SK-N-SH (cell line): ENCODE measurements at regions not wholly inside any gene's neighbourhood (a gene's known extent, or its start where the extent isn't known, plus 50 kb on each side); places are given as distances from the start of the nearest gene placed in this dataset.
A peak's percentile ranks its signal among the peaks of the same experiment; 100 is the strongest.

ENCODE experiments used
- CTCF ChIA-PET: fragments of 300-600, 350-600 bp; formaldehyde crosslinking; extraction: SDS; loops from one replicate; lab custom pipeline; 2021; lab: Yijun Ruan, JAX
- POLR2A ChIA-PET: fragments of 350-600 bp; sonication (Branson Sonifier 250); formaldehyde crosslinking; extraction: SDS; loops from one replicate; lab custom pipeline; 2020; ENCODE audit warnings: antibody characterized with exemption, inconsistent platforms; lab: Yijun Ruan, JAX
- DNase-seq: peaks from one replicate; pipeline ENCODE4 v3.0.0; 2012
- H2AFZ ChIP-seq: fragments of 200-600 bp; sonication (generic); 2 replicates; pipeline ENCODE4 v1.8.1; 2016; ENCODE audit warnings: antibody characterized with exemption, mild to moderate bottlenecking, low read depth
- H3F3A ChIP-seq: fragments of 200-600 bp; sonication (generic); replicated peaks from 2 replicates; pipeline ENCODE3; 2016; ENCODE audit warnings: antibody characterized with exemption, mild to moderate bottlenecking; ENCODE audit not compliant: insufficient read depth
- H3K27ac ChIP-seq, 2 experiments: fragments of 200-500 bp in 1 of 2; fragments of 200-600 bp in 1 of 2; sonication (Bioruptor generic) in 1 of 2; sonication (generic), shearing (Covaris generic) in 1 of 2; 2 replicates each; pipeline versions ENCODE4 v1.5.1 to v1.6.1; 2014 to 2016; ENCODE audit warnings: low read depth in 2 of 2, inconsistent platforms in 1 of 2, low read length in 1 of 2, mild to moderate bottlenecking in 1 of 2, mixed read lengths in 1 of 2
- H3K27me3 ChIP-seq: fragments of 200-600 bp; sonication (generic), shearing (Covaris generic); 2 replicates; pipeline ENCODE4 v1.6.1; 2016; ENCODE audit warnings: mixed run types; ENCODE audit not compliant: insufficient read depth
- H3K36me3 ChIP-seq, 2 experiments: fragments of 200-500 bp in 1 of 2; fragments of 200-600 bp in 1 of 2; sonication (Bioruptor generic) in 1 of 2; sonication (generic) in 1 of 2; replicated peaks in 1 of 2; 2 replicates each; pipeline versions ENCODE3 to v1.5.1; 2014 to 2016; ENCODE audit warnings: low read length in 1 of 2, mild to moderate bottlenecking in 1 of 2; ENCODE audit not compliant: insufficient read depth in 2 of 2, control insufficient read depth in 1 of 2
- H3K4me1 ChIP-seq, 2 experiments: fragments of 200-500 bp in 1 of 2; fragments of 200-600 bp in 1 of 2; sonication (Bioruptor generic) in 1 of 2; sonication (generic), shearing (Covaris generic) in 1 of 2; 2 replicates each; pipeline versions ENCODE4 v1.5.1 to v1.6.1; 2014 to 2016; ENCODE audit warnings: low read depth in 1 of 2, low read length in 1 of 2, mixed run types in 1 of 2; ENCODE audit not compliant: insufficient read depth in 2 of 2, control insufficient read depth in 1 of 2
- H3K4me2 ChIP-seq: fragments of 200-600 bp; sonication (generic), shearing (Covaris generic); 2 replicates; pipeline ENCODE4 v1.6.1; 2017; ENCODE audit warnings: mixed run types
- H3K4me3 ChIP-seq, 2 experiments: fragments of 200-500 bp in 1 of 2; fragments of 200-600 bp in 1 of 2; sonication (Bioruptor generic) in 1 of 2; sonication (generic), shearing (Covaris generic) in 1 of 2; 2 replicates each; pipeline versions ENCODE4 v1.5.1 to v1.8.1; 2014 to 2016; ENCODE audit warnings: low read depth in 2 of 2, inconsistent platforms in 1 of 2, low read length in 1 of 2, mild to moderate bottlenecking in 1 of 2, mixed read lengths in 1 of 2, moderate library complexity in 1 of 2
- H3K79me2 ChIP-seq: fragments of 200-600 bp; sonication (generic); 2 replicates; pipeline ENCODE4 v1.8.1; 2017; ENCODE audit warnings: mild to moderate bottlenecking; ENCODE audit not compliant: insufficient read depth
- H3K9ac ChIP-seq: fragments of 200-600 bp; sonication (generic); 2 replicates; pipeline ENCODE4 v1.6.1; 2017; ENCODE audit warnings: mixed run types
- H3K9me2 ChIP-seq: fragments of 200-600 bp; sonication (generic); 2 replicates; pipeline ENCODE4 v1.6.1; 2017; ENCODE audit warnings: mixed run types
- H3K9me3 ChIP-seq: fragments of 200-600 bp; sonication (generic); 2 replicates; pipeline ENCODE4 v1.6.1; 2017; ENCODE audit warnings: mixed run types, mild to moderate bottlenecking, moderate library complexity
- H4K20me1 ChIP-seq: fragments of 200-600 bp; sonication (generic); 2 replicates; pipeline ENCODE4 v1.6.1; 2017; ENCODE audit warnings: mild to moderate bottlenecking, mixed run types; ENCODE audit not compliant: insufficient read depth
- CHD2 ChIP-seq: fragments of 150-350 bp; IDR thresholded peaks from 2 replicates; pipeline ENCODE4 v1.6.1; 2018; ENCODE audit warnings: low read length; ENCODE audit not compliant: partially characterized antibody
- EP300 ChIP-seq, 2 experiments: IDR thresholded peaks; 2 replicates each; pipeline versions ENCODE4 v1.4.0 to v1.6.1; 2012; ENCODE audit warnings: borderline replicate concordance in 1 of 2, low read depth in 1 of 2, low read length in 1 of 2
- FOXJ3 ChIP-seq: sonication (generic); formaldehyde crosslinking; IDR thresholded peaks from 2 replicates; pipeline ENCODE4 v1.5.1; 2020; ENCODE audit warnings: mild to moderate bottlenecking, missing genetic modification reagents
- MEF2A ChIP-seq: IDR thresholded peaks from 2 replicates; pipeline ENCODE4 v1.4.0; 2012; ENCODE audit warnings: low read depth, borderline replicate concordance
- MXI1 ChIP-seq: IDR thresholded peaks from 2 replicates; pipeline ENCODE4 v1.6.1; 2012; ENCODE audit warnings: mild to moderate bottlenecking, low read depth, low read length, improper control_type of control experiment
- NFIC ChIP-seq: IDR thresholded peaks from 2 replicates; pipeline ENCODE4 v1.4.0; 2012; ENCODE audit warnings: borderline replicate concordance
- RFX5 ChIP-seq: IDR thresholded peaks from 2 replicates; pipeline ENCODE4 v1.6.1; 2012; ENCODE audit warnings: mild to moderate bottlenecking, improper control_type of control experiment, low read length
- TCF12 ChIP-seq: IDR thresholded peaks from 2 replicates; pipeline ENCODE4 v1.4.0; 2012
- TEAD4 ChIP-seq: IDR thresholded peaks from 2 replicates; pipeline ENCODE4 v1.4.0; 2012; ENCODE audit warnings: mild to moderate bottlenecking, borderline replicate concordance; ENCODE audit not compliant: insufficient read depth
- WGBS: methylation state at CpG from one replicate; pipeline ENCODE4 v1.1.6; 2017; ENCODE audit warnings: low lambda C conversion rate; 5-methylcytosine and 5-hydroxymethylcytosine counted together
- TF ChIP-seq, protein P1 (sequence below): IDR thresholded peaks from 2 replicates; pipeline ENCODE4 v1.6.1; 2012; ENCODE audit warnings: mild to moderate bottlenecking, low read depth, low read length, moderate library complexity
- TF ChIP-seq, protein P2 (sequence below): fragments of 150-350 bp; IDR thresholded peaks from 2 replicates; pipeline ENCODE4 v1.6.1; 2016; ENCODE audit warnings: mild to moderate bottlenecking, low read depth, low read length
- TF ChIP-seq, protein P3 (sequence below): IDR thresholded peaks from 2 replicates; pipeline ENCODE4; 2012

DNA sequence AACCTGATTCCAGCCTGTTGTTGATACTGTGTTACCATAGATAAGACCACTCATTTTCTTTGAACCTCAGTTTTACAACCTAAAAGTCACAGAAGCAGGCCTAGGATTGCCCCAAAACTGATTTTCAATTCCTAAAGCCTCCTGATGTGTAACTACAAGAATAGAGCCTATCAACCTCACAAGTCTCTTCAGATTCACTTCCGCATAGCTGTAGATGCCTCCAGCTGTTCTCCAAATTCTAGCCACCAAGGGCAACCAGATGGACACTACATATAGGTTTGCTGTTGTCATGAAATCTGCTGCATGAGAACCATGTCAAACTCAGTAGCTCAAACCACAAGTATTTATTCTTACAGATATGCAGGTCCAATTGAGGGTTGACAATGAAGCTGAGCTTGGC, 143.5 kb downstream of the SPATA31D1 start (continued):
- TF ChIP-seq, protein P1, sequence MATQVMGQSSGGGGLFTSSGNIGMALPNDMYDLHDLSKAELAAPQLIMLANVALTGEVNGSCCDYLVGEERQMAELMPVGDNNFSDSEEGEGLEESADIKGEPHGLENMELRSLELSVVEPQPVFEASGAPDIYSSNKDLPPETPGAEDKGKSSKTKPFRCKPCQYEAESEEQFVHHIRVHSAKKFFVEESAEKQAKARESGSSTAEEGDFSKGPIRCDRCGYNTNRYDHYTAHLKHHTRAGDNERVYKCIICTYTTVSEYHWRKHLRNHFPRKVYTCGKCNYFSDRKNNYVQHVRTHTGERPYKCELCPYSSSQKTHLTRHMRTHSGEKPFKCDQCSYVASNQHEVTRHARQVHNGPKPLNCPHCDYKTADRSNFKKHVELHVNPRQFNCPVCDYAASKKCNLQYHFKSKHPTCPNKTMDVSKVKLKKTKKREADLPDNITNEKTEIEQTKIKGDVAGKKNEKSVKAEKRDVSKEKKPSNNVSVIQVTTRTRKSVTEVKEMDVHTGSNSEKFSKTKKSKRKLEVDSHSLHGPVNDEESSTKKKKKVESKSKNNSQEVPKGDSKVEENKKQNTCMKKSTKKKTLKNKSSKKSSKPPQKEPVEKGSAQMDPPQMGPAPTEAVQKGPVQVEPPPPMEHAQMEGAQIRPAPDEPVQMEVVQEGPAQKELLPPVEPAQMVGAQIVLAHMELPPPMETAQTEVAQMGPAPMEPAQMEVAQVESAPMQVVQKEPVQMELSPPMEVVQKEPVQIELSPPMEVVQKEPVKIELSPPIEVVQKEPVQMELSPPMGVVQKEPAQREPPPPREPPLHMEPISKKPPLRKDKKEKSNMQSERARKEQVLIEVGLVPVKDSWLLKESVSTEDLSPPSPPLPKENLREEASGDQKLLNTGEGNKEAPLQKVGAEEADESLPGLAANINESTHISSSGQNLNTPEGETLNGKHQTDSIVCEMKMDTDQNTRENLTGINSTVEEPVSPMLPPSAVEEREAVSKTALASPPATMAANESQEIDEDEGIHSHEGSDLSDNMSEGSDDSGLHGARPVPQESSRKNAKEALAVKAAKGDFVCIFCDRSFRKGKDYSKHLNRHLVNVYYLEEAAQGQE: no peak
- TF ChIP-seq FOXJ3 (CRISPR knock-in tag) (no peak), MXI1 (no peak), CHD2 (no peak), MEF2A (no peak), RFX5 (no peak), NFIC (no peak)

DNA sequence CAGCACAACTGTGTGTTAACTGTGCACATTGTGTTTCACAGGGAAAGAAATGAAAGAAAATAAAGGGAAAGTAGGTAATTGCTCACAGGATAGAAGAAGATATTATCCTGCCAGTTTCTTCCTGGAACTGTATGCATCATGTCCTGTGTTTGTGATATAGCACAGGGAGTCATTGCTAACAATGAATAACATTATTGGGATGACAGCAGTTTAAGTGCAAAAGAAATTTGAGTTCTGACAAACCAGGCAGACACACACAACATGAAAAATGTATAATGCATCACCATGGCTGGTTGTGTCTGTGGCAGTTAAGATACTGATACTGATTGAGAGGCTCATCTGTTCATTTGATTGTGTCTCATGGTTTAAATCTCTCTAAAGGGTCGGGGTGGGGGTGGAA, 145.4 kb downstream of the SPATA31D1 start:
- Histone ChIP-seq H3K4me2 (peak overlapping the region; percentile 39; the same call in 1 of the 2 replicates), H3F3A (peaks cover 5% of the 10 kb centered on the region), H4K20me1 (no peaks in the 10 kb centered on the region), H3K4me1 (peaks cover 0 to 3% of the 10 kb centered on the region in 2 experiments; a peak in 2 of 4 replicates), H3K4me3 (no peak overlapping the region), H3K27me3 (no peaks in the 10 kb centered on the region), H3K27ac (peak overlapping the region in 1 of 2 experiments; percentile 56; a peak in 2 of 4 replicates), H3K36me3 (no peaks in the 10 kb centered on the region), H2AFZ (peak overlapping the region; percentile 50; the same call in 1 of the 2 replicates), H3K9ac (no peak overlapping the region), H3K9me2 (no peaks in the 10 kb centered on the region), H3K9me3 (no peaks in the 10 kb centered on the region), H3K79me2 (no peaks in the 10 kb centered on the region)
- ChIA-PET POLR2A (no interaction called here), CTCF (no interaction called here)
- no peak for DNase-seq
- 50% methylated on average over 1 of the region's 1 CpG for WGBS
- TF ChIP-seq, protein P2, sequence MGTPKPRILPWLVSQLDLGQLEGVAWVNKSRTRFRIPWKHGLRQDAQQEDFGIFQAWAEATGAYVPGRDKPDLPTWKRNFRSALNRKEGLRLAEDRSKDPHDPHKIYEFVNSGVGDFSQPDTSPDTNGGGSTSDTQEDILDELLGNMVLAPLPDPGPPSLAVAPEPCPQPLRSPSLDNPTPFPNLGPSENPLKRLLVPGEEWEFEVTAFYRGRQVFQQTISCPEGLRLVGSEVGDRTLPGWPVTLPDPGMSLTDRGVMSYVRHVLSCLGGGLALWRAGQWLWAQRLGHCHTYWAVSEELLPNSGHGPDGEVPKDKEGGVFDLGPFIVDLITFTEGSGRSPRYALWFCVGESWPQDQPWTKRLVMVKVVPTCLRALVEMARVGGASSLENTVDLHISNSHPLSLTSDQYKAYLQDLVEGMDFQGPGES: no peak
- TF ChIP-seq TEAD4 (no peak), TCF12 (peak; percentile 53), EP300 (IDR thresholded peaks at IDR 0.05; ENCODE audit: borderline replicate concordance in 1 of 2, low read depth in 1 of 2, low read length in 1 of 2) (peak; percentile 43 to 46; a peak in 2 of 4 replicates)
- TF ChIP-seq, protein P3, sequence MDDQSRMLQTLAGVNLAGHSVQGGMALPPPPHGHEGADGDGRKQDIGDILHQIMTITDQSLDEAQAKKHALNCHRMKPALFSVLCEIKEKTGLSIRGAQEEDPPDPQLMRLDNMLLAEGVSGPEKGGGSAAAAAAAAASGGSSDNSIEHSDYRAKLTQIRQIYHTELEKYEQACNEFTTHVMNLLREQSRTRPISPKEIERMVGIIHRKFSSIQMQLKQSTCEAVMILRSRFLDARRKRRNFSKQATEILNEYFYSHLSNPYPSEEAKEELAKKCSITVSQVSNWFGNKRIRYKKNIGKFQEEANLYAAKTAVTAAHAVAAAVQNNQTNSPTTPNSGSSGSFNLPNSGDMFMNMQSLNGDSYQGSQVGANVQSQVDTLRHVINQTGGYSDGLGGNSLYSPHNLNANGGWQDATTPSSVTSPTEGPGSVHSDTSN: peak; percentile 46; the same call in 1 of the 2 replicates
